Ascending aorta (tissue), 2 donors: ENCODE measurements at regions not wholly inside any gene's neighbourhood (a gene's known extent, or its start where the extent isn't known, plus 50 kb on each side); places are given as distances from the start of the nearest gene placed in this dataset.

Source experiments
- DNase-seq, 2 donors: peaks; one replicate each; pipeline ENCODE4 v3.0.0-alpha.2; 2019; ENCODE audit warnings: low spot score in 2 of 2
- H3K27ac ChIP-seq, 2 donors: fragments of 200-600 bp; sonication (generic); one replicate each; pipeline ENCODE4 v1.5.1; 2016 to 2017; ENCODE audit warnings: mild to moderate bottlenecking in 1 of 2
- H3K27me3 ChIP-seq: fragments of 200-600 bp; sonication (generic); one replicate; pipeline ENCODE4 v1.5.1; 2017
- H3K36me3 ChIP-seq, 2 donors: fragments of 200-600 bp; sonication (generic); one replicate each; pipeline ENCODE4 v1.5.1; 2016
- H3K4me1 ChIP-seq, 2 donors: fragments of 200-600 bp; sonication (generic); one replicate each; pipeline ENCODE4 v1.5.1; 2016 to 2017; ENCODE audit warnings: mild to moderate bottlenecking in 1 of 2
- H3K4me3 ChIP-seq, 2 donors: fragments of 200-600 bp; sonication (generic); one replicate each; pipeline ENCODE4 v1.5.1; 2016 to 2017; ENCODE audit warnings: mild to moderate bottlenecking in 1 of 2
- H3K9me3 ChIP-seq, 2 donors: fragments of 200-600 bp; sonication (generic); one replicate each; pipeline ENCODE4 v1.5.1; 2016
- CTCF ChIP-seq, 3 experiments: fragments of 200-600 bp in 2 of 3; fragments of 450-650 bp in 1 of 3; sonication (generic) in 2 of 3; IDR thresholded peaks; one replicate each; pipeline ENCODE4 v1.5.1; 2016 to 2019; ENCODE audit warnings: antibody characterized with exemption in 3 of 3, mild to moderate bottlenecking in 1 of 3, moderate library complexity in 1 of 3
- intact Hi-C: fragments of 100-400 bp; cut with DNase I; formaldehyde crosslinking; loops from one replicate; pipeline ENCODE4 v1.15.1; 2023

GRCh38 chr12:22876262-22876661 is 251.3 kb downstream of the ETNK1 start:
- intact Hi-C loops: no loop called here
- DNase-seq: no peak
- no peaks in the 10 kb centered on the region for H3K4me1 ChIP-seq
- H3K36me3 ChIP-seq: no peaks in the 10 kb centered on the region
- H3K9me3 ChIP-seq: peaks cover 0 to 13% of the 10 kb centered on the region in 2 donors
- no peak overlapping the region for H3K27ac ChIP-seq
- H3K27me3 ChIP-seq: no peaks in the 10 kb centered on the region
- H3K4me3 ChIP-seq: no peak overlapping the region
- no peak for TF ChIP-seq CTCF (IDR thresholded peaks at IDR 0.05)

- no peak for TF ChIP-seq CTCF (IDR thresholded peaks at IDR 0.05)
- intact Hi-C loops: no loop called here
- no peaks in the 10 kb centered on the region for H3K4me1 ChIP-seq
- no peak overlapping the region for H3K27ac ChIP-seq
- no peak overlapping the region for H3K4me3 ChIP-seq
- peaks cover 0 to 13% of the 10 kb centered on the region in 2 donors for H3K9me3 ChIP-seq
- H3K36me3 ChIP-seq: no peaks in the 10 kb centered on the region
- H3K27me3 ChIP-seq: no peaks in the 10 kb centered on the region
- no peak for DNase-seq
Measured at GRCh38 chr12:22879203-22879602, 254.2 kb downstream of the ETNK1 start.

- H3K9me3 ChIP-seq: peaks cover 0 to 5% of the 10 kb centered on the region in 2 donors
- TF ChIP-seq CTCF (IDR thresholded peaks at IDR 0.05): no peak
- no peak overlapping the region for H3K4me3 ChIP-seq
- H3K27me3 ChIP-seq: no peaks in the 10 kb centered on the region
- H3K36me3 ChIP-seq: no peaks in the 10 kb centered on the region
- intact Hi-C loops: no loop called here
- no peak for DNase-seq
- H3K4me1 ChIP-seq: no peaks in the 10 kb centered on the region
- H3K27ac ChIP-seq: no peak overlapping the region
Measured at GRCh38 chr12:22880331-22880730, 255.4 kb downstream of the ETNK1 start.

- H3K27me3 ChIP-seq: no peaks in the 10 kb centered on the region
- DNase-seq: no peak
- H3K27ac ChIP-seq: no peak overlapping the region
- H3K4me1 ChIP-seq: no peaks in the 10 kb centered on the region
- TF ChIP-seq CTCF (IDR thresholded peaks at IDR 0.05): no peak
- intact Hi-C loops: no loop called here
- H3K9me3 ChIP-seq: peaks cover 0 to 8% of the 10 kb centered on the region in 2 donors
- H3K36me3 ChIP-seq: no peaks in the 10 kb centered on the region
- H3K4me3 ChIP-seq: no peak overlapping the region
Measured at GRCh38 chr12:22880807-22881206, 255.8 kb downstream of the ETNK1 start.

- H3K36me3 ChIP-seq: no peaks in the 10 kb centered on the region
- DNase-seq: no peak
- H3K27ac ChIP-seq: no peak overlapping the region
- intact Hi-C loops: no loop called here
- H3K9me3 ChIP-seq: peaks cover 0 to 15% of the 10 kb centered on the region in 2 donors
- no peaks in the 10 kb centered on the region for H3K4me1 ChIP-seq
- H3K4me3 ChIP-seq: no peak overlapping the region
- TF ChIP-seq CTCF (IDR thresholded peaks at IDR 0.05): no peak
- H3K27me3 ChIP-seq: no peaks in the 10 kb centered on the region
Measured at GRCh38 chr12:22881878-22882385, 257.0 kb downstream of the ETNK1 start.

GRCh38 chr12:22882559-22882958 is 257.6 kb downstream of the ETNK1 start:
- intact Hi-C loops: no loop called here
- no peak for TF ChIP-seq CTCF (IDR thresholded peaks at IDR 0.05)
- Histone ChIP-seq H3K9me3 (peaks cover 0 to 15% of the 10 kb centered on the region in 2 donors), H3K36me3 (no peaks in the 10 kb centered on the region), H3K4me3 (no peak overlapping the region), H3K27me3 (no peaks in the 10 kb centered on the region), H3K4me1 (no peaks in the 10 kb centered on the region), H3K27ac (no peak overlapping the region)
- no peak for DNase-seq
